ENCODE measurements at regions not wholly inside any gene's neighbourhood (a gene's known extent, or its start where the extent isn't known, plus 50 kb on each side); places are given as distances from the start of the nearest gene placed in this dataset.

DNA sequence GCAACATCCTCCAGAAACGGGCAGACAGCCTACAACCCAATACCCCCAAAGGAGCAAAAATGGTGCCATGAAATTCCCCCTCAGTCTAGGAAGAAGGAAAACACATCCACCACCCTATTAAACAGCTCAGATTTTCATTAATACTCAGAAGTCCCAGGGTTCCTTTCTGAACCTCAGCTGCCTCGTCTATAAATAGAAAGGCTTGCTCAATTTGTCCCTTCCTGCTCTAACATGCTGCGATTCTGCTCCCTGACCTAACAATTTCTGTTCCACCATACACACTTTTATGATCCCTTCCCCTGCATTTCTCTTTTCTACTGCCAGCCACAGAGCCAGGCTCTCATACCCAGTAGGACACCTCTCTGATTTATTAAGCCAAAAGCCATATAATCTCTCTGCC is 68.1 kb downstream of the MTERF1 start:
- WGBS (ENCODE audit: insufficient coverage, insufficient replicate concordance, low lambda C conversion rate, missing lambda C conversion rate), result 10% methylated on average over 3 of the region's 3 CpGs
- no peaks in the 10 kb centered on the region for H3K9me3 ChIP-seq (replicated peaks; ENCODE audit: control insufficient read depth, insufficient read depth, low read length)
- in situ Hi-C loops (cut with MboI), result no loop called here
- FAIRE-seq (no peak), DNase-seq (ENCODE audit: low read depth, low spot score) (no peak), ATAC-seq (no peak)
- intact Hi-C loops (cut with micrococcal nuclease; ENCODE audit: unreplicated experiment), result no loop called here
- H3K9ac ChIP-seq (ENCODE audit: control insufficient read depth, insufficient read depth, low read length), result no peak overlapping the region
- BruUV-seq (replicated peaks), result no TSS peak
- ChIA-PET POLR2A (no interaction called here), SMC1A (ENCODE audit: uncharacterized antibody, unreplicated experiment) (interaction anchor here (0.7 to 1.4 kb wide), 2 partner anchors 12 to 16 kb away, joined by 3 to 4 read pairs; no protein-coding TSS in a partner anchor), CTCF (interaction anchor here (1.8 kb wide), 1 partner anchor 17 kb away, joined by 5 read pairs; no protein-coding TSS in a partner anchor), RAD21 (ENCODE audit: unreplicated experiment) (no interaction called here)
- H3K79me2 ChIP-seq (ENCODE audit: control insufficient read depth, insufficient read depth, low read length), result no peaks in the 10 kb centered on the region
- H3K27me3 ChIP-seq (replicated peaks in 1 of 2; ENCODE audit: control insufficient read depth in 2 of 2, insufficient read depth in 2 of 2, low read length in 1 of 2), result no peaks in the 10 kb centered on the region
- TF ChIP-seq CREB1 (IDR thresholded peaks at IDR 0.05; ENCODE audit: low read depth) (no peak), CHD2 (IDR thresholded peaks at IDR 0.05; ENCODE audit: borderline replicate concordance, low read depth, low read length) (no peak), ZNF384 (IDR thresholded peaks at IDR 0.05; ENCODE audit: borderline replicate concordance, low read depth, low read length) (no peak), STAT1 (conservative IDR thresholded peaks at IDR 0.05) (no peak), POLR2AphosphoS2 (IDR thresholded peaks at IDR 0.05; ENCODE audit: low read depth, low read length) (no peak), HCFC1 (IDR thresholded peaks at IDR 0.05; ENCODE audit: low read length) (no peak), ASH2L (IDR thresholded peaks at IDR 0.05; ENCODE audit: borderline replicate concordance, low read depth) (no peak), ZNF274 (IDR thresholded peaks at IDR 0.05; ENCODE audit: insufficient read depth, insufficient read length) (no peak), SIN3A (IDR thresholded peaks at IDR 0.05; ENCODE audit: low read depth, low read length) (no peak), EP300 (IDR thresholded peaks at IDR 0.05; ENCODE audit: borderline replicate concordance in 1 of 2, control insufficient read depth in 1 of 2, low read depth in 2 of 2, low read length in 2 of 2) (no peak), MYB (IDR thresholded peaks at IDR 0.05; ENCODE audit: borderline replicate concordance, low read depth, low read length) (no peak), NFXL1 (IDR thresholded peaks at IDR 0.05; ENCODE audit: borderline replicate concordance) (no peak), CEBPB (IDR thresholded peaks at IDR 0.05; ENCODE audit: borderline replicate concordance in 1 of 2, low read depth in 2 of 2, low read length in 2 of 2) (no peak), ZNF217 (IDR thresholded peaks at IDR 0.05) (no peak), SREBF2 (IDR thresholded peaks at IDR 0.05; ENCODE audit: low read length) (no peak), TCF3 (IDR thresholded peaks at IDR 0.05; ENCODE audit: borderline replicate concordance, insufficient read depth, low read depth, low read length) (no peak)
- TF ChIP-seq, protein P1, sequence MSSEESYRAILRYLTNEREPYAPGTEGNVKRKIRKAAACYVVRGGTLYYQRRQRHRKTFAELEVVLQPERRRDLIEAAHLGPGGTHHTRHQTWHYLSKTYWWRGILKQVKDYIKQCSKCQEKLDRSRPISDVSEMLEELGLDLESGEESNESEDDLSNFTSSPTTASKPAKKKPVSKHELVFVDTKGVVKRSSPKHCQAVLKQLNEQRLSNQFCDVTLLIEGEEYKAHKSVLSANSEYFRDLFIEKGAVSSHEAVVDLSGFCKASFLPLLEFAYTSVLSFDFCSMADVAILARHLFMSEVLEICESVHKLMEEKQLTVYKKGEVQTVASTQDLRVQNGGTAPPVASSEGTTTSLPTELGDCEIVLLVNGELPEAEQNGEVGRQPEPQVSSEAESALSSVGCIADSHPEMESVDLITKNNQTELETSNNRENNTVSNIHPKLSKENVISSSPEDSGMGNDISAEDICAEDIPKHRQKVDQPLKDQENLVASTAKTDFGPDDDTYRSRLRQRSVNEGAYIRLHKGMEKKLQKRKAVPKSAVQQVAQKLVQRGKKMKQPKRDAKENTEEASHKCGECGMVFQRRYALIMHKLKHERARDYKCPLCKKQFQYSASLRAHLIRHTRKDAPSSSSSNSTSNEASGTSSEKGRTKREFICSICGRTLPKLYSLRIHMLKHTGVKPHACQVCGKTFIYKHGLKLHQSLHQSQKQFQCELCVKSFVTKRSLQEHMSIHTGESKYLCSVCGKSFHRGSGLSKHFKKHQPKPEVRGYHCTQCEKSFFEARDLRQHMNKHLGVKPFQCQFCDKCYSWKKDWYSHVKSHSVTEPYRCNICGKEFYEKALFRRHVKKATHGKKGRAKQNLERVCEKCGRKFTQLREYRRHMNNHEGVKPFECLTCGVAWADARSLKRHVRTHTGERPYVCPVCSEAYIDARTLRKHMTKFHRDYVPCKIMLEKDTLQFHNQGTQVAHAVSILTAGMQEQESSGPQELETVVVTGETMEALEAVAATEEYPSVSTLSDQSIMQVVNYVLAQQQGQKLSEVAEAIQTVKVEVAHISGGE (CRISPR knock-in tag; IDR thresholded peaks at IDR 0.05), result no peak
- TF ChIP-seq, protein P2, sequence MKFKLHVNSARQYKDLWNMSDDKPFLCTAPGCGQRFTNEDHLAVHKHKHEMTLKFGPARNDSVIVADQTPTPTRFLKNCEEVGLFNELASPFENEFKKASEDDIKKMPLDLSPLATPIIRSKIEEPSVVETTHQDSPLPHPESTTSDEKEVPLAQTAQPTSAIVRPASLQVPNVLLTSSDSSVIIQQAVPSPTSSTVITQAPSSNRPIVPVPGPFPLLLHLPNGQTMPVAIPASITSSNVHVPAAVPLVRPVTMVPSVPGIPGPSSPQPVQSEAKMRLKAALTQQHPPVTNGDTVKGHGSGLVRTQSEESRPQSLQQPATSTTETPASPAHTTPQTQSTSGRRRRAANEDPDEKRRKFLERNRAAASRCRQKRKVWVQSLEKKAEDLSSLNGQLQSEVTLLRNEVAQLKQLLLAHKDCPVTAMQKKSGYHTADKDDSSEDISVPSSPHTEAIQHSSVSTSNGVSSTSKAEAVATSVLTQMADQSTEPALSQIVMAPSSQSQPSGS (IDR thresholded peaks at IDR 0.05; ENCODE audit: low read length), result no peak
- no peak overlapping the region for H3K4me3 ChIP-seq
- H3K4me2 ChIP-seq (ENCODE audit: control insufficient read depth, insufficient read depth), result no peak overlapping the region
- H4K20me1 ChIP-seq (ENCODE audit: control insufficient read depth, insufficient read depth), result no peaks in the 10 kb centered on the region
- no peaks in the 10 kb centered on the region for H3K4me1 ChIP-seq (ENCODE audit: control insufficient read depth, insufficient read depth, low read length)
- H2AFZ ChIP-seq (ENCODE audit: control insufficient read depth, low read depth, low read length), result no peak overlapping the region
- no peaks in the 10 kb centered on the region for H3K36me3 ChIP-seq (ENCODE audit: control insufficient read depth in 2 of 2, insufficient read depth in 2 of 2, low read length in 1 of 2)
- H3K27ac ChIP-seq (ENCODE audit: control insufficient read depth, insufficient read depth), result no peak overlapping the region
